Bronchial epithelial cell (primary cell): ENCODE measurements at regions not wholly inside any gene's neighbourhood (a gene's known extent, or its start where the extent isn't known, plus 50 kb on each side); places are given as distances from the start of the nearest gene placed in this dataset.
A peak's percentile ranks its signal among the peaks of the same experiment; 100 is the strongest.

Source experiments
- DNase-seq: peaks from one replicate; pipeline ENCODE4 v3.0.0-alpha.2; 2010; ENCODE audit warnings: low read depth
- FAIRE-seq: peaks from 2 replicates; lab custom pipeline; 2011; peaks lifted over from hg19 to GRCh38; lab: Jason Lieb, UNC
- H3K27me3 ChIP-seq: 2 replicates; pipeline ENCODE4 v1.5.1; 2011; ENCODE audit warnings: low read length; ENCODE audit not compliant: control insufficient read depth, insufficient read depth
- H3K36me3 ChIP-seq: 2 replicates; pipeline ENCODE4 v1.5.1; 2011; ENCODE audit warnings: low read length; ENCODE audit not compliant: control insufficient read depth, insufficient read depth
- H3K4me3 ChIP-seq: 2 replicates; pipeline ENCODE4 v1.5.1; 2011; ENCODE audit warnings: mild to moderate bottlenecking, low read depth, low read length, control low read depth
- CTCF ChIP-seq: IDR thresholded peaks from 2 replicates; pipeline ENCODE4 v1.5.1; 2011; ENCODE audit warnings: mild to moderate bottlenecking, moderate library complexity, low read length, control low read depth, inconsistent platforms; ENCODE audit not compliant: insufficient read depth, severe bottlenecking

- Histone ChIP-seq H3K4me3 (no peak overlapping the region), H3K36me3 (no peaks in the 10 kb centered on the region), H3K27me3 (no peaks in the 10 kb centered on the region)
- no peak for FAIRE-seq
- no peak for DNase-seq
- TF ChIP-seq CTCF = no peak
Observed at GRCh38 chr12:113683574-113683973, 211.9 kb upstream of the LHX5 start.

GRCh38 chr12:113680868-113681267, 209.2 kb upstream of the LHX5 start:
- no peaks in the 10 kb centered on the region for H3K36me3 ChIP-seq
- no peak for TF ChIP-seq CTCF
- no peaks in the 10 kb centered on the region for H3K27me3 ChIP-seq
- no peak for FAIRE-seq
- H3K4me3 ChIP-seq = no peak overlapping the region
- no peak for DNase-seq

- no peak for DNase-seq
- peak; percentile 55 for FAIRE-seq
- no peaks in the 10 kb centered on the region for H3K27me3 ChIP-seq
Observed at GRCh38 chr12:113678223-113679119, 206.8 kb upstream of the LHX5 start.

GRCh38 chr12:113676547-113676946, 204.9 kb upstream of the LHX5 start:
- H3K4me3 ChIP-seq = no peak overlapping the region
- no peak for DNase-seq
- no peaks in the 10 kb centered on the region for H3K36me3 ChIP-seq
- no peaks in the 10 kb centered on the region for H3K27me3 ChIP-seq
- FAIRE-seq = no peak
- TF ChIP-seq CTCF = no peak

More at GRCh38 chr12:113678223-113679119, 206.8 kb upstream of the LHX5 start:
- no peaks in the 10 kb centered on the region for H3K36me3 ChIP-seq
- no peak for TF ChIP-seq CTCF
- no peak overlapping the region for H3K4me3 ChIP-seq

GRCh38 chr12:113676117-113676516, 204.4 kb upstream of the LHX5 start:
- Histone ChIP-seq H3K4me3 (no peak overlapping the region), H3K36me3 (no peaks in the 10 kb centered on the region), H3K27me3 (no peaks in the 10 kb centered on the region)
- DNase-seq = no peak
- no peak for FAIRE-seq
- TF ChIP-seq CTCF = no peak
